ENCODE measurements at regions not wholly inside any gene's neighbourhood (a gene's known extent, or its start where the extent isn't known, plus 50 kb on each side); places are given as distances from the start of the nearest gene placed in this dataset.

- Histone ChIP-seq H3K36me3 (ENCODE audit: control insufficient read depth, insufficient read depth, low read length) (no peaks in the 10 kb centered on the region), H3K4me3 (ENCODE audit: low read depth in 2 of 2, low read length in 2 of 2) (no peak overlapping the region), H3K27me3 (ENCODE audit: control insufficient read depth, insufficient read depth, low read length) (no peaks in the 10 kb centered on the region), H3K4me1 (ENCODE audit: control insufficient read depth, insufficient read depth, low read length) (no peaks in the 10 kb centered on the region), H3K9me3 (ENCODE audit: control insufficient read depth, insufficient read depth, low read depth, low read length) (no peaks in the 10 kb centered on the region), H3K27ac (ENCODE audit: low read length) (no peak overlapping the region)
- in situ Hi-C loops (cut with HindIII; ENCODE audit: low pct_unique_long_range_greater_than_20kb, low sequenced_read_pairs) (no loop called here), intact Hi-C loops (cut with micrococcal nuclease; ENCODE audit: unreplicated experiment) (no loop called here)
- TF ChIP-seq REST (IDR thresholded peaks at IDR 0.05; ENCODE audit: insufficient read depth in 1 of 2, low read depth in 2 of 2, low read length in 1 of 2), result no peak
- TF ChIP-seq CTCF (IDR thresholded peaks at IDR 0.05), result no peak
- no peak for TF ChIP-seq TCF7L2 (IDR thresholded peaks at IDR 0.05; ENCODE audit: low read depth, low read length)
- TF ChIP-seq POLR2AphosphoS5 (IDR thresholded peaks at IDR 0.05; ENCODE audit: low read depth, low read length), result no peak
- TF ChIP-seq SIN3A (IDR thresholded peaks at IDR 0.05; ENCODE audit: borderline replicate concordance, insufficient read depth, low read depth, low read length), result no peak
- BruUV-seq (replicated peaks), result no TSS peak
- ATAC-seq (no peak), DNase-seq (ENCODE audit: low read depth, low spot score) (no peak)
- CTCF ChIA-PET, result no interaction called here
- POLR2A ChIA-PET, result no interaction called here
Observed at GRCh38 chr2:21924640-21925285, 801.0 kb downstream of the TDRD15 start.

- DNase-seq (ENCODE audit: low read depth, low spot score), result no peak
- TF ChIP-seq POLR2AphosphoS5 (IDR thresholded peaks at IDR 0.05; ENCODE audit: low read depth, low read length), result no peak
- TF ChIP-seq TCF7L2 (IDR thresholded peaks at IDR 0.05; ENCODE audit: low read depth, low read length), result no peak
- no peak for TF ChIP-seq SIN3A (IDR thresholded peaks at IDR 0.05; ENCODE audit: borderline replicate concordance, insufficient read depth, low read depth, low read length)
- TF ChIP-seq CTCF (IDR thresholded peaks at IDR 0.05), result no peak; the same call in 1 of the 2 replicates
- TF ChIP-seq REST (IDR thresholded peaks at IDR 0.05; ENCODE audit: insufficient read depth in 1 of 2, low read depth in 2 of 2, low read length in 1 of 2), result no peak
- in situ Hi-C loops (cut with HindIII; ENCODE audit: low pct_unique_long_range_greater_than_20kb, low sequenced_read_pairs), result no loop called here
- Histone ChIP-seq H3K27me3 (ENCODE audit: control insufficient read depth, insufficient read depth, low read length) (no peaks in the 10 kb centered on the region), H3K9me3 (ENCODE audit: control insufficient read depth, insufficient read depth, low read depth, low read length) (no peaks in the 10 kb centered on the region), H3K4me1 (ENCODE audit: control insufficient read depth, insufficient read depth, low read length) (no peaks in the 10 kb centered on the region), H3K27ac (ENCODE audit: low read length) (no peak overlapping the region), H3K4me3 (ENCODE audit: low read depth in 2 of 2, low read length in 2 of 2) (no peak overlapping the region), H3K36me3 (ENCODE audit: control insufficient read depth, insufficient read depth, low read length) (no peaks in the 10 kb centered on the region)
- ChIA-PET CTCF (no interaction called here), POLR2A (no interaction called here)
- ATAC-seq, result no peak
- no TSS peak for BruUV-seq (replicated peaks)
- intact Hi-C loops (cut with micrococcal nuclease; ENCODE audit: unreplicated experiment), result no loop called here
Observed at GRCh38 chr2:21928292-21928691, 804.5 kb downstream of the TDRD15 start.

Data from Panc1 (cell line).